SHP77 (cell line): ENCODE measurements at regions not wholly inside any gene's neighbourhood (a gene's known extent, or its start where the extent isn't known, plus 50 kb on each side); places are given as distances from the start of the nearest gene placed in this dataset.

Source experiments
- DNase-seq, 2 experiments: peaks; one replicate each; lab custom pipeline; 2025; lab: John Stamatoyannopoulos, UW

- DNase-seq, result no peak
Observed at GRCh38 chr2:176544557-176544956, 275.3 kb downstream of the MTX2 start.

GRCh38 chr2:176544991-176545956 is 276.0 kb downstream of the MTX2 start:
- DNase-seq, result no peak

- no peak for DNase-seq
Observed at GRCh38 chr2:176546550-176546949, 277.3 kb downstream of the MTX2 start.

GRCh38 chr2:176552501-176553135 is 283.4 kb downstream of the MTX2 start:
- DNase-seq, result no peak

- DNase-seq, result peak; percentile 47 to 57
Observed at GRCh38 chr2:176553685-176554100, 284.5 kb downstream of the MTX2 start.

- DNase-seq, result peak; percentile 24 to 33
Observed at GRCh38 chr2:176554101-176555048, 285.1 kb downstream of the MTX2 start.

- no peak for DNase-seq
Observed at GRCh38 chr2:176555112-176555511, 285.9 kb downstream of the MTX2 start.

GRCh38 chr2:176555781-176556180 is 286.5 kb downstream of the MTX2 start:
- no peak for DNase-seq

- no peak for DNase-seq
Observed at GRCh38 chr2:176556373-176556772, 287.1 kb downstream of the MTX2 start.

GRCh38 chr2:176557821-176558220 is 288.6 kb downstream of the MTX2 start:
- no peak for DNase-seq

GRCh38 chr2:176558574-176559140 is 289.4 kb downstream of the MTX2 start:
- DNase-seq, result no peak

- no peak for DNase-seq
Observed at GRCh38 chr2:176560296-176560695, 291.1 kb downstream of the MTX2 start.

- no peak for DNase-seq
Observed at GRCh38 chr2:176561706-176562105, 292.5 kb downstream of the MTX2 start.

GRCh38 chr2:176562359-176563078 is 293.3 kb downstream of the MTX2 start:
- DNase-seq, result no peak

GRCh38 chr2:176565641-176566323 is 296.5 kb downstream of the MTX2 start:
- DNase-seq, result peak; percentile 88 to 89

- no peak for DNase-seq
Observed at GRCh38 chr2:176566496-176566895, 297.3 kb downstream of the MTX2 start.

GRCh38 chr2:176566961-176567360 is 297.7 kb downstream of the MTX2 start:
- DNase-seq, result no peak

GRCh38 chr2:176567361-176567760 is 298.1 kb downstream of the MTX2 start:
- no peak for DNase-seq

- DNase-seq, result no peak
Observed at GRCh38 chr2:176569574-176569973, 300.3 kb downstream of the MTX2 start.
